PC-9 (cell line): ENCODE measurements at regions not wholly inside any gene's neighbourhood (a gene's known extent, or its start where the extent isn't known, plus 50 kb on each side); places are given as distances from the start of the nearest gene placed in this dataset.

Source experiments
- BruUV-seq: library from RNA; stranded (reverse); fragments of 400-500 nt; replicated peaks from 2 replicates; lab custom pipeline; 2021; lab: Mats Ljungman, UMichigan
- CTCF ChIA-PET: fragments of 300-600 bp; sonication (Branson Sonifier 250); formaldehyde crosslinking; loops from one replicate; lab custom pipeline; 2022; ENCODE audit warnings: antibody characterized with exemption; lab: Charles Lee
- POLR2A ChIA-PET: fragments of 300-600 bp; sonication (Branson Sonifier 250); formaldehyde crosslinking; loops from one replicate; lab custom pipeline; 2022; ENCODE audit warnings: antibody characterized with exemption; ENCODE audit not compliant: unreplicated experiment; lab: Charles Lee
- DNase-seq, 2 experiments: peaks; one replicate each; pipeline versions ENCODE4 v3.0.0 to v3.0.0-alpha.2; 2015 to 2022; ENCODE audit warnings: mixed read lengths in 1 of 2
- H2AFZ ChIP-seq: fragments of 200-600 bp; sonication (generic); 2 replicates; pipeline ENCODE4 v1.8.1; 2017; ENCODE audit warnings: antibody characterized with exemption
- H3F3A ChIP-seq: fragments of 200-600 bp; sonication (generic); 2 replicates; pipeline ENCODE4 v1.8.1; 2017; ENCODE audit warnings: antibody characterized with exemption, mild to moderate bottlenecking, low read depth; ENCODE audit not compliant: insufficient read depth
- H3K27ac ChIP-seq: fragments of 200-600 bp; sonication (generic); 2 replicates; pipeline ENCODE4 v1.6.1; 2016; ENCODE audit warnings: mixed run types
- H3K27me3 ChIP-seq: fragments of 200-600 bp; sonication (generic); 2 replicates; pipeline ENCODE4 v1.6.1; 2016; ENCODE audit warnings: low read depth, mixed run types; ENCODE audit not compliant: insufficient read depth
- H3K36me3 ChIP-seq: fragments of 200-600 bp; sonication (generic); 2 replicates; pipeline ENCODE4 v1.6.1; 2016; ENCODE audit warnings: low read depth, mixed run types
- H3K4me1 ChIP-seq: fragments of 200-600 bp; sonication (generic); replicated peaks from 2 replicates; pipeline ENCODE4 v1.6.1; 2016; ENCODE audit warnings: mixed run types; ENCODE audit not compliant: insufficient read depth
- H3K4me2 ChIP-seq: fragments of 200-600 bp; sonication (generic); 2 replicates; pipeline ENCODE4 v1.6.1; 2017; ENCODE audit warnings: mixed run types
- H3K4me3 ChIP-seq: fragments of 200-600 bp; sonication (generic); 2 replicates; pipeline ENCODE4 v1.6.1; 2016; ENCODE audit warnings: mixed run types
- H3K79me2 ChIP-seq: fragments of 200-600 bp; sonication (generic); 2 replicates; pipeline ENCODE4 v1.6.1; 2017; ENCODE audit warnings: low read depth, mixed run types
- H3K9me2 ChIP-seq: fragments of 200-600 bp; sonication (generic); 2 replicates; pipeline ENCODE4 v1.8.1; 2017; ENCODE audit warnings: mild to moderate bottlenecking; ENCODE audit not compliant: insufficient read depth
- H3K9me3 ChIP-seq: fragments of 200-600 bp; sonication (generic); 2 replicates; pipeline ENCODE4 v1.8.1; 2016; ENCODE audit warnings: low read depth; ENCODE audit not compliant: insufficient read depth
- H4K20me1 ChIP-seq: fragments of 200-600 bp; sonication (generic); 2 replicates; pipeline ENCODE4 v1.8.1; 2017; ENCODE audit not compliant: insufficient read depth
- CTCF ChIP-seq: fragments of 200-600 bp; sonication (generic); conservative IDR thresholded peaks from 2 replicates; pipeline ENCODE4 v1.6.1; 2017; ENCODE audit warnings: mixed run types, antibody characterized with exemption, mild to moderate bottlenecking, moderate library complexity
- EZH2 ChIP-seq: fragments of 200-600 bp; sonication (generic); IDR thresholded peaks from 2 replicates; pipeline ENCODE4 v1.8.0; 2017; ENCODE audit warnings: antibody characterized with exemption, low read depth
- intact Hi-C: fragments of 100-400 bp; cut with micrococcal nuclease; formaldehyde crosslinking; loops from one replicate; pipeline ENCODE4 v1.10.0; 2022; ENCODE audit not compliant: unreplicated experiment

- Histone ChIP-seq H2AFZ (no peak overlapping the region), H3K27me3 (no peaks in the 10 kb centered on the region), H3K4me1 (no peaks in the 10 kb centered on the region), H3F3A (no peaks in the 10 kb centered on the region), H3K4me3 (no peak overlapping the region), H3K9me2 (no peaks in the 10 kb centered on the region), H4K20me1 (no peaks in the 10 kb centered on the region), H3K27ac (no peak overlapping the region), H3K9me3 (no peaks in the 10 kb centered on the region), H3K4me2 (no peak overlapping the region), H3K36me3 (no peaks in the 10 kb centered on the region), H3K79me2 (no peaks in the 10 kb centered on the region)
- no peak for TF ChIP-seq CTCF
- TF ChIP-seq EZH2: no peak
- DNase-seq: no peak
- BruUV-seq: no TSS peak
- intact Hi-C loops: no loop called here
- ChIA-PET CTCF (no interaction called here), POLR2A (no interaction called here)
These were observed 53.8 kb upstream of the BMP2K start for GRCh38 chr4:78722320-78722719.

GRCh38 chr4:78722878-78723277, 53.3 kb upstream of the BMP2K start:
- no peak overlapping the region for H3K4me3 ChIP-seq
- H3K79me2 ChIP-seq: no peaks in the 10 kb centered on the region
- no peaks in the 10 kb centered on the region for H3F3A ChIP-seq
- no peaks in the 10 kb centered on the region for H3K9me3 ChIP-seq
- H4K20me1 ChIP-seq: no peaks in the 10 kb centered on the region
- no peak overlapping the region for H3K4me2 ChIP-seq
- BruUV-seq: no TSS peak
- no peak overlapping the region for H2AFZ ChIP-seq
- no peak overlapping the region for H3K27ac ChIP-seq
- no peak for DNase-seq
- H3K4me1 ChIP-seq: no peaks in the 10 kb centered on the region
- H3K27me3 ChIP-seq: no peaks in the 10 kb centered on the region
- H3K9me2 ChIP-seq: no peaks in the 10 kb centered on the region
- ChIA-PET POLR2A (no interaction called here), CTCF (no interaction called here)
- TF ChIP-seq EZH2: no peak
- no peak for TF ChIP-seq CTCF
- H3K36me3 ChIP-seq: no peaks in the 10 kb centered on the region
- intact Hi-C loops: no loop called here
